ENCODE measurements at regions not wholly inside any gene's neighbourhood (a gene's known extent, or its start where the extent isn't known, plus 50 kb on each side); places are given as distances from the start of the nearest gene placed in this dataset.
A peak's percentile ranks its signal among the peaks of the same experiment; 100 is the strongest.

DNA sequence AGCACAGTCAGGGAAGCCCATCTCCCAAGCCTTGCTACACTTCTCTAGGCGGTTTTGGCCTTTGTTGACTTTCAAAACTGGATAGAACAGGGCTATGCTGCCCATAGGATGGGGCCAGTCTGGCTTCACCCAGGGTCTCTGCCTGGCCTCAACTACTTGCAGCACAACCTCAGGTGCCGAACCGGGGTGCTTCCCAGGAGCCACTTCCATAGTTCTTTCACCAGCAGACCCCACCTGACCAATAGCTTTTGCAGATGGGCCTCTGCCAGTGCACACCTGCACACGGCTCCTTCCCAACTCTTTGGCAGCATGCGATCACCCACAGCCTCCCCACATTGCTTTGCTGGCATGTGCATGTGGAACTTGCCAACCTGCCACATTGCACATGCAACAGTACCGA lies 331.6 kb downstream of the CPS1 start:
- H3K9me3 ChIP-seq = peaks cover 9% of the 10 kb centered on the region
- H3K36me3 ChIP-seq = no peaks in the 10 kb centered on the region
- intact Hi-C loops (cut with DNase I) = no loop called here
- DNase-seq (no peak), ATAC-seq (peak in 1 of 2 donors; percentile 24)
- no peak overlapping the region for H3K4me3 ChIP-seq
- no peaks in the 10 kb centered on the region for H3K27me3 ChIP-seq (ENCODE audit: low read depth)
- TF ChIP-seq, protein P1, sequence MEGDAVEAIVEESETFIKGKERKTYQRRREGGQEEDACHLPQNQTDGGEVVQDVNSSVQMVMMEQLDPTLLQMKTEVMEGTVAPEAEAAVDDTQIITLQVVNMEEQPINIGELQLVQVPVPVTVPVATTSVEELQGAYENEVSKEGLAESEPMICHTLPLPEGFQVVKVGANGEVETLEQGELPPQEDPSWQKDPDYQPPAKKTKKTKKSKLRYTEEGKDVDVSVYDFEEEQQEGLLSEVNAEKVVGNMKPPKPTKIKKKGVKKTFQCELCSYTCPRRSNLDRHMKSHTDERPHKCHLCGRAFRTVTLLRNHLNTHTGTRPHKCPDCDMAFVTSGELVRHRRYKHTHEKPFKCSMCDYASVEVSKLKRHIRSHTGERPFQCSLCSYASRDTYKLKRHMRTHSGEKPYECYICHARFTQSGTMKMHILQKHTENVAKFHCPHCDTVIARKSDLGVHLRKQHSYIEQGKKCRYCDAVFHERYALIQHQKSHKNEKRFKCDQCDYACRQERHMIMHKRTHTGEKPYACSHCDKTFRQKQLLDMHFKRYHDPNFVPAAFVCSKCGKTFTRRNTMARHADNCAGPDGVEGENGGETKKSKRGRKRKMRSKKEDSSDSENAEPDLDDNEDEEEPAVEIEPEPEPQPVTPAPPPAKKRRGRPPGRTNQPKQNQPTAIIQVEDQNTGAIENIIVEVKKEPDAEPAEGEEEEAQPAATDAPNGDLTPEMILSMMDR (IDR thresholded peaks at IDR 0.05) = no peak
- no peak overlapping the region for H3K27ac ChIP-seq
- no peaks in the 10 kb centered on the region for H3K4me1 ChIP-seq

- DNase-seq (no peak), ATAC-seq (no peak)
- Histone ChIP-seq H3K9me3 (peaks cover 6% of the 10 kb centered on the region), H3K27me3 (ENCODE audit: low read depth) (no peaks in the 10 kb centered on the region), H3K4me3 (no peak overlapping the region), H3K27ac (no peak overlapping the region), H3K4me1 (no peaks in the 10 kb centered on the region), H3K36me3 (no peaks in the 10 kb centered on the region)
- TF ChIP-seq, protein P1 (IDR thresholded peaks at IDR 0.05) = no peak
- intact Hi-C loops (cut with DNase I) = no loop called here
These were observed 338.7 kb downstream of the CPS1 start for GRCh38 chr2:210895132-210895531.

DNA sequence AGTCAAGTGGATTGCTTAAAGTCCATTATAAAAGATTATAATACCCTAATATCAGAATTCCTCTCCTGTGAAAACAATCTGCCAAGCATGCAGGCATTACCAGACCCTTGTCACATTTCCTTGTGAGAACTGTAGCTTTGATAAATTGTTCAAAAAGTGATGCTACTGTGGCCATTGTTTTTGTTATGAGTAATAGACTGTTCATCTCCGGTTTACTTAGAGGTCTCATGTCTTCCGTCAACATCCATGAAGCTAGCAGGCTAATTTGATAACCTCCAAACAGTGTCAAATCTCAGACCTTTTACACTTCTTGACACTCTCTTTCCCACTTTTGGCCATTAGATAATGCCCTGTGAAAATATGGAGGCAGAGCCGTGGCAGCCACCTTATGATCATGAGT lies 342.7 kb downstream of the CPS1 start:
- H3K4me1 ChIP-seq = no peaks in the 10 kb centered on the region
- H3K9me3 ChIP-seq = no peaks in the 10 kb centered on the region
- intact Hi-C loops (cut with DNase I) = no loop called here
- DNase-seq (no peak), ATAC-seq (no peak)
- no peak overlapping the region for H3K4me3 ChIP-seq
- no peaks in the 10 kb centered on the region for H3K36me3 ChIP-seq
- TF ChIP-seq, protein P1 (IDR thresholded peaks at IDR 0.05) = no peak
- H3K27ac ChIP-seq = no peak overlapping the region
- no peaks in the 10 kb centered on the region for H3K27me3 ChIP-seq (ENCODE audit: low read depth)

GRCh38 chr2:210901326-210901725 lies 344.9 kb downstream of the CPS1 start:
- no peaks in the 10 kb centered on the region for H3K36me3 ChIP-seq
- H3K4me3 ChIP-seq = no peak overlapping the region
- no peaks in the 10 kb centered on the region for H3K27me3 ChIP-seq (ENCODE audit: low read depth)
- no peak overlapping the region for H3K27ac ChIP-seq
- DNase-seq (no peak), ATAC-seq (no peak)
- no peaks in the 10 kb centered on the region for H3K9me3 ChIP-seq
- intact Hi-C loops (cut with DNase I) = no loop called here
- no peaks in the 10 kb centered on the region for H3K4me1 ChIP-seq
- TF ChIP-seq, protein P1 (IDR thresholded peaks at IDR 0.05) = no peak

DNA sequence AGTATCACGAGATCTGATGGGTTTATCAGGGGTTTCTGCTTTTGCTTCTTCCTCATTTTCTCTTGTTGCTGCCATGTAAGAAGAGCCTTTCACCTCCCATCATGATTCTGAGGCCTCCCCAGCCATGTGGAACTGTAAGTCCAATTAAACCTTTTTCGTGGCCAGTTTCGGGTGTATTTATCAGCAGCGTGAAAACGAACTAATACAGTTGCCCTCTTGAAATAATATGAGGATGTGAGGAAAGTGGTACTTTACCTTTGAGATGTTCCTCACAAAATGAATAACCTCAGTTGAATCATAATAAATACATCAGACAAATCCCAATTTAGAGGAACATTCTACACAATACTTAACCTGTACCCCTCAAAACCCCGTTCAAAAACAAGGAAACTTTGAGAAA lies 356.4 kb downstream of the CPS1 start:
- Histone ChIP-seq H3K36me3 (no peaks in the 10 kb centered on the region), H3K27ac (no peak overlapping the region), H3K4me1 (no peaks in the 10 kb centered on the region), H3K27me3 (ENCODE audit: low read depth) (no peaks in the 10 kb centered on the region), H3K4me3 (no peak overlapping the region), H3K9me3 (no peaks in the 10 kb centered on the region)
- DNase-seq (no peak), ATAC-seq (no peak)
- TF ChIP-seq, protein P1 (IDR thresholded peaks at IDR 0.05) = no peak
- intact Hi-C loops (cut with DNase I) = no loop called here

DNA sequence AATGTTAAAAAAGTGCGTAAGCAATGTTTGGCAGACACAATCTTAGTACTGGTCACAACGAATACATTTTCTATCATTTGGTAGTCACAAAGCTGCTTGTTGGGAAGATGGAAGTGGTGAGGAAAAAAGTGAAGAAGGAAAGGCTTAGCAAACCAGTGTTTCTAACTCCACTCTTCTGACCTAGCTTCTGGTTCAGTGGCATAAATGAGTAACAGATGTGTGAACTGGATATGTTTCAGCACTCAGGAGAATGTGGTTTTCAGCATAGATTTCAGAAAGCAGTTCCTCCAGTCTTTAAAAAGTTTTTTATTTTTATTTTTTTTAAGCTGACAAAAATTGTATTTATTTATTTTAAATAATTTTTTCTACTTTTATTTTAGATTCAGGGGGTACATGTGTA lies 357.1 kb downstream of the CPS1 start:
- no peak overlapping the region for H3K27ac ChIP-seq
- TF ChIP-seq, protein P1 (IDR thresholded peaks at IDR 0.05) = no peak
- no peak for DNase-seq
- H3K36me3 ChIP-seq = no peaks in the 10 kb centered on the region
- intact Hi-C loops (cut with DNase I) = no loop called here
- no peak for ATAC-seq
- no peaks in the 10 kb centered on the region for H3K4me1 ChIP-seq
- H3K9me3 ChIP-seq = no peaks in the 10 kb centered on the region
- H3K4me3 ChIP-seq = no peak overlapping the region
- H3K27me3 ChIP-seq (ENCODE audit: low read depth) = no peaks in the 10 kb centered on the region

All from lower lobe of right lung (tissue), 2 donors.